AG04449 (cell line): ENCODE measurements at regions not wholly inside any gene's neighbourhood (a gene's known extent, or its start where the extent isn't known, plus 50 kb on each side); places are given as distances from the start of the nearest gene placed in this dataset.
"Not testable (repeated sequence)": the region's sequence is repeated elsewhere in the genome, so short reads cannot be mapped to it uniquely, and the experiment has no call there.

ENCODE experiments used
- CTCF ChIA-PET: fragments of 350-600 bp; formaldehyde crosslinking; extraction: SDS; loops from one replicate; lab custom pipeline; 2021; ENCODE audit warnings: antibody characterized with exemption; lab: Yijun Ruan, JAX
- POLR2A ChIA-PET: fragments of 400-600, 350-600 bp; formaldehyde crosslinking; extraction: SDS; loops from one replicate; lab custom pipeline; 2020; ENCODE audit warnings: antibody characterized with exemption, inconsistent platforms; lab: Yijun Ruan, JAX
- DNase-seq: peaks from one replicate; pipeline ENCODE4 v3.0.0-alpha.2; 2010; ENCODE audit warnings: low read depth, low spot score
- H3K4me3 ChIP-seq: 2 replicates; pipeline ENCODE4 v1.5.1; 2011; ENCODE audit warnings: low read depth, mild to moderate bottlenecking, control low read depth, low read length
- TF ChIP-seq, protein P1 (sequence below): IDR thresholded peaks from one replicate; pipeline ENCODE4 v1.5.1; 2011; ENCODE audit warnings: mild to moderate bottlenecking, moderate library complexity, low read length, control low read depth, inconsistent platforms; ENCODE audit not compliant: insufficient read depth; ENCODE audit errors: missing control alignments

- POLR2A ChIA-PET, result no interaction called here
- H3K4me3 ChIP-seq, result no peak overlapping the region
- TF ChIP-seq, protein P1, sequence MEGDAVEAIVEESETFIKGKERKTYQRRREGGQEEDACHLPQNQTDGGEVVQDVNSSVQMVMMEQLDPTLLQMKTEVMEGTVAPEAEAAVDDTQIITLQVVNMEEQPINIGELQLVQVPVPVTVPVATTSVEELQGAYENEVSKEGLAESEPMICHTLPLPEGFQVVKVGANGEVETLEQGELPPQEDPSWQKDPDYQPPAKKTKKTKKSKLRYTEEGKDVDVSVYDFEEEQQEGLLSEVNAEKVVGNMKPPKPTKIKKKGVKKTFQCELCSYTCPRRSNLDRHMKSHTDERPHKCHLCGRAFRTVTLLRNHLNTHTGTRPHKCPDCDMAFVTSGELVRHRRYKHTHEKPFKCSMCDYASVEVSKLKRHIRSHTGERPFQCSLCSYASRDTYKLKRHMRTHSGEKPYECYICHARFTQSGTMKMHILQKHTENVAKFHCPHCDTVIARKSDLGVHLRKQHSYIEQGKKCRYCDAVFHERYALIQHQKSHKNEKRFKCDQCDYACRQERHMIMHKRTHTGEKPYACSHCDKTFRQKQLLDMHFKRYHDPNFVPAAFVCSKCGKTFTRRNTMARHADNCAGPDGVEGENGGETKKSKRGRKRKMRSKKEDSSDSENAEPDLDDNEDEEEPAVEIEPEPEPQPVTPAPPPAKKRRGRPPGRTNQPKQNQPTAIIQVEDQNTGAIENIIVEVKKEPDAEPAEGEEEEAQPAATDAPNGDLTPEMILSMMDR, result no peak
- CTCF ChIA-PET, result interaction anchor here (0.6 to 3.0 kb wide), 22 partner anchors 13 to 854 kb away, joined by 3 to 17 read pairs (median 4); no protein-coding TSS in a partner anchor
- no peak for DNase-seq
Measured at GRCh38 chr1:30084909-30085571, 638.3 kb downstream of the MATN1 start.

- POLR2A ChIA-PET, result interaction anchor here (0.6 kb wide), 1 partner anchor 396 kb away, joined by 3 read pairs; no protein-coding TSS in a partner anchor
- DNase-seq, result peak; percentile 46
- CTCF ChIA-PET, result interaction anchor here (0.6 to 1.2 kb wide), 6 partner anchors 12 to 381 kb away, joined by 3 to 8 read pairs (median 3); no protein-coding TSS in a partner anchor
- TF ChIP-seq, protein P1, result no peak
- peak overlapping the region; percentile 12; the same call in 1 of the 2 replicates for H3K4me3 ChIP-seq
Measured at GRCh38 chr1:30083800-30084464, 639.5 kb downstream of the MATN1 start.

GRCh38 chr1:30081379-30082102 is 641.8 kb downstream of the MATN1 start:
- TF ChIP-seq, protein P1, result no peak
- H3K4me3 ChIP-seq, result no peak overlapping the region
- DNase-seq, result no peak
- ChIA-PET POLR2A (no interaction called here), CTCF (interaction anchor here (0.9 to 1.8 kb wide), 3 partner anchors 12 to 288 kb away, joined by 3 to 6 read pairs (median 5); no protein-coding TSS in a partner anchor)

DNA sequence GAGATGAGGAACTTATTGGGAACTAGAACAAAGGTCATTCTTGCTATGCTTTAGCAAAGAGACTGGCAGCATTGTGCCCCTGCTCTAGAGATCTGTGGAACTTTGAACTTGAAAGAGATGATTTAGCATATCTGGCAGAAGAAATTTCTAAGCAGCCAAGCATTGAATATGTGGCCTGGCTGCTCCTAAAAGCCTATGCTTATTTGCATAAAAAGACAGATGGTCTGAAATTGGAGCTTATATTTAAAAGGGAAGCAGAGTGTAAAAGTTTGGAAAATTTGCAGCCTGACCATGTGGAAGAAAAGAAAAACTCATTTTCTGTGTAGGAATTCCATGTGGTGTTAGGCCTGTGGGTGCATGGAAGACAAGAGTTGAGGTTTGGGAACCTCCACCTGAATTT is 647.5 kb downstream of the MATN1 start:
- POLR2A ChIA-PET, DNase-seq, H3K4me3 ChIP-seq, CTCF ChIA-PET: not testable (repeated sequence)

GRCh38 chr1:30068787-30069472 is 654.5 kb downstream of the MATN1 start:
- TF ChIP-seq, protein P1, result no peak
- ChIA-PET POLR2A (no interaction called here), CTCF (interaction anchor here (1.5 kb wide), 1 partner anchor 10 kb away, joined by 4 read pairs; no protein-coding TSS in a partner anchor)
- no peak overlapping the region for H3K4me3 ChIP-seq
- no peak for DNase-seq

- DNase-seq, result no peak
- no peak overlapping the region for H3K4me3 ChIP-seq
- CTCF ChIA-PET, result no interaction called here
- TF ChIP-seq, protein P1, result no peak
- POLR2A ChIA-PET, result no interaction called here
Measured at GRCh38 chr1:30064547-30064946, 658.8 kb downstream of the MATN1 start.
